Stimulated activated CD4-positive, alpha-beta T cell treated with anti-CD3 and anti-CD28 coated beads, Interleukin-2, amount 100 ng/mL, for 24 hours (primary cell): ENCODE measurements at regions not wholly inside any gene's neighbourhood (a gene's known extent, or its start where the extent isn't known, plus 50 kb on each side); places are given as distances from the start of the nearest gene placed in this dataset.

Source experiments
- DNase-seq, 2 donors: peaks; one replicate each; pipeline ENCODE4 v3.0.0-alpha.2; 2020

DNA sequence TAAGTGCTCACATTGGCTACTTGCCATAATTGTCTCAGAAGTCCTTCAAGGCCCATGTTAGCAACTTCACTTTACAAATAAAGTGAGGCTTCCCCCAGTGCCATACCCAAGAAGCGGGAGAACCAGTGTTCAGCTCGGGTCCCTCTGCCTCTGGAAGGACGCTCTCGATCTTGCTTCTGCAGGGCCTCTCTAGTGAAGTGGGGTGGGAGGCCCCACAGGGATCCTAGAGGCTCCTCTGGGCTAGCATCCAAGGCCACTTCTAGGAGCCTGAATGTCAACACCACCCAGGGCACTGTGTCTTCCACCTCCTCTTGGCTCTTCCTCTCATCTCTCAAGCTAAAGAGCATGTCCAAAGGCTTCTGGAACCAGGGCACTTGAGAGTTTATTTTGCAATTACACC is 282.5 kb downstream of the GADD45G start:
- DNase-seq: peak in 1 of 2 donors; percentile 11

DNA sequence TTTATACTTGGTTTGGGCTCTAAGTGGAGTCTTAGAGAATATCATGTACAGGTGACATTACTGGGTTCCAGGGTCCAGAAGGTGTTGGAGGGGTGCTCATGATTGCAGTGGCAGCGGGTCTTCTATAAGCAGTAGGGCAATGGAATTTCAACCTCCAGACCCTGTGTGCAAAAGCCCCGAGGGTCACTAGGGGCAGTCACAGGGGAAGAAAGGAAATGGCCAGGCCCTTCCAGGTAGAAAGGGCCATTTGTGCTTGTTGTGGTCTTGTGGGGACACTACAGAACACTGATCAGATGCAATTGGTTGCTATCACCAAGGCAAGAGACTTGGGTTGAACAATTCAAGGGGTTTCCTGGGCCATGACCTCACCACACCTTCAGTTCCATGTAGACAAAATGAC is 283.4 kb downstream of the GADD45G start:
- peak in 1 of 2 donors; percentile 6 for DNase-seq

DNA sequence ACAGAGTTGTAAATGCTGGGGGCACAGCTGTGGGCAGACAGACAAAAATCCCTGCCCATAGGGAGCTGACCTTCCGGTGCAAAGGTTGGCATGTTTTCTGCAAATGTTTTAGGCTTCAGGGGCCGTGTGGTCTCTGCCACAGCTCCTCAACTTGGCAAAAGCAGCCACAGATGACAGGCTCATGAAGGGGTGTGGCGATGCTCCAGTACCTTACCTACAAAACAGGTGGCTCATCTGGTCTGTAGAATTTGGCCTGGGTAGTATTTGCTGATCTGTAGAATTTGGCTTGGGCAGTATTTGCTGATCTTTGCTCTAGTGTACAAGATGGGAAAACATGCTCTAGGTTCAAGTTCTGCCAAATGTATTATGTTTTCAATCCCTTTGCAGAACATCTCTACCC is 283.9 kb downstream of the GADD45G start:
- peak in 1 of 2 donors; percentile 4 for DNase-seq

DNA sequence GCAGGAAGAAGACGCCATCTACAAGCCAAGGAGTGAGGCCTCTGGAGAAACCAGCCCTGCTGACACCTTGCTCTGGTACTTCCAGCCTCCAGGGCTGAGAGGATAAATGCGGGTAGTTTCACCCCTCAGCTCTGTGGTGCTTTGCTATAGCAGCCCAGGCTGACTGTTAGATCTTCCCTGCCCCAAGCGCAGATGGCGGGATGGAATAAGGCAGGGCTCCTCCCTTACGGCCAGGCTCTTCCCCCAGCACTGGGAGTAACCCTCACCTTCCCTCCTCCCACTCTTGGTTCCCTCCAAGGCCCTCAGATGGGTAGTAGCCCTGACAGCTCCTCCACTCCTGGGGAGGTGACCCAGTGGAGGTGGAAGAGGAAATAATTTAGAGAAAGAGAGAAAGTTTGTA is 285.1 kb downstream of the GADD45G start:
- no peak for DNase-seq

DNA sequence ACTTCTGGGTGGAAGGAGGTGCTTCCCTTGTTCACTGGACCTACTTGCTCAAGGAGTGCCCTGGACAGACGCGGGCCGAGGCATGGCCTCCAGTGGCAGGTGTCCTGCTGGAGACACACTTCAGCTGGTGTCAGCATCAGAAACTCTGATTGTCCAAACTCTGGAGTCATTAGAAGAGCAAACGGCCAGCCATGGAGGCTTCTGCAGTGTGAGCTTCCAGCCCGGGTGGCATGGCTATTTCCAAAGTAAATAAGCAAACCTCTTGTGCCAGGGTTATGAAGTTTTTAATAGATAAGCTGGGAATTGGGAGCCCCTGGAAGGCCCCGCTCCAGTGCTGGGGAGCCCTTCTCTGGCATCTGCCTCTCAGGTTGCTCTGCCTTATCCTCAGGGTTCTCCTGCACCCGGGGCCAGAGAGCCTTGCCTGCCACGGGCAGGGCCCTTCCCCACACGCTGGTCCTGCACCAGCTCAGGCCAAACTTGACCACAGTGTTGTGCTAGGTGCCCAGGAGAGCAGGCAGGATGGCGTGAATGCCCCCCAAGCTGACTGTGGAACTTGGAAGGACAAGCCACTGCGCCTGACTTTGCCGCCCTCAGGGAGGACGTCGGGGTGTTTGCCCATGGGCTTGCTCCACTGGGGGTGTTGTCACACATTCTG is 285.6 kb downstream of the GADD45G start:
- DNase-seq: peak in 1 of 2 donors; percentile 16

DNA sequence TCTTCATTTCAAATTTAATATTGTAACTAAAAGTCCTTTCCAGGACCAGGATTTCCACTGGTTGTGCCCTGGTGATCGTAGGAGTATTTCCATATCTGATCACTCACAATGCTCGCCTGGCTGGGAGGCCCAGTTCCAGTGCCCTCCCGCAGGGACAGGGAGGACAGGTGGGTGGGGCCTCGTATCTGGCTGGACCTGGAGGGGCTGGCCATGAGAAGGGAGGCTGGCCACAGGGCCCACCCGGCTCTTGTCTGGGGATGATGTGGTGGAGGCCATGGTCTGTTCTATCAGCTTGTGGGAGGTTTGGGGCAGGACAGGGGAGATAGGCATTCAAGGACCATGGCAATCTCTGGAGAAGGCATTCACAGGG is 286.4 kb downstream of the GADD45G start:
- peak in 1 of 2 donors; percentile 11 for DNase-seq

DNA sequence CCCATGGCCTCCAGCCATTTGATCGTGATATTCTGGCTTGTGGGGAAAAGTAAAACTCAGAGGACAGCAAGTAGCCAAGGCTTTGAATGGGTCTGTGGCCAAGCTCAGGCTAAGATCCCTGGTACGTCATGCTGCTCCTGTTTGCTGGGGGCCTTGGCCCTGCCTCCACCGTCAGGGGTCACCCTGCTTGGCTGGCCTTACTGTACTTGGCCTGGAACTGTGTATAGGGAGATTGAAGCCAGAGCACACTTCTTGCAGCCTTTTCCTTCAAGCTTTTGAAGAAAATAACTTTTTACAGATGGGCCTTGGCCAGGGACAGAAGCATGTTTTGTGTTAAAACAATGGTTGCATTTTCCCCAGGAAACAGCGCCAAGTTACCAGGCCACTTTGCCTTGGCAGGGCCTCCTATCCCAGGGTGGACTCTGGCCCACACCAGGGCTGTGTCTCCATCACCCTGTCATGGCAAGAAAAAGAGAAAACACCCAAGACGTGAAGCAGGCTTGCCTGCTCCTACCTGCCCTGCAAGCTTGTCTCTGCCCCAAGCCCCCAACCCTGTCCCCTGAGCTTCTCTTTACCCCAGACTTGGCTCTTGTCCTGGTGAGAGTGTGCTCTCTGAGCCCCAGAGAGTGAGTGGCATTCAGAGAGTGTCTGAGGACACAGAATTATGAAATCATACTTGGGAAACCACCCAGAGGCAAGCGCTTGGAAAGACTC is 286.9 kb downstream of the GADD45G start:
- DNase-seq: peak in 1 of 2 donors; percentile 6

DNA sequence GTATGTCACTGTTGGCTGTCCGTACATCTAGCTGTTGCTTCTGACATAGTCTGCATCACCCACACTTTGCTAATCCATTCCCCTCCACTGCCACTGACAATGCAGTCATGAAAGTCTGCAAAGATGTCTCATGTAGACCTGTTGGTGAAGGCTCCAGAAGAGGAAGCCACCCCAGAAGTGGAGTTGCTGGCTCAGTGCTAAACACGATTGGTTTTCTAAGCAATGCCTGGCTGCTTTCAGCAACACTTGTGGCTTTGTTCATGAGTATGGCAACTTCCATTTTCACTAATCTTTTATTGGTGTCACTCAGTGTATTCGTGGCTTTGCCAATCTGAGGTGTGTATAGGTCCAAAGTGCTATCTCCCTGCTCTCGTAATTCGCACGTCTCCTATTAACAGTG is 288.1 kb downstream of the GADD45G start:
- DNase-seq: no peak

DNA sequence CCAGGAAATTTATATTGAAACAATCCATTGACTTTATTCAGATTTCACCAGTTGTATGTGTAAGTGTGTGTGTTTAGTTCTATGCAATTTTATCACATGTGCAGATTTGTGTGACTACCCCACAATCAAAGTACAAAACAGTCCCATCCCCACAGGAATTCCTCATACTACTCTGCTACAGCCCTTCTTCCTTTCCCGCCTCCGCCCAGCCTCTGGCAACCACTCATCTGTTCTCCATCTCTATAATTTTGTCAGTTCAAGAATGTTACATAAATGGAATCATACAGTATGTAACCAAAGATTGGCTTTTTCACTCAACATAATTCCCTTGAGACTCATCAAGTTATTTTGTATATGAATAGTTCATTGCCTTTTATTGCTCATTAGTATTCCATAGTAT is 289.1 kb downstream of the GADD45G start:
- DNase-seq: peak in 1 of 2 donors; percentile 10

DNA sequence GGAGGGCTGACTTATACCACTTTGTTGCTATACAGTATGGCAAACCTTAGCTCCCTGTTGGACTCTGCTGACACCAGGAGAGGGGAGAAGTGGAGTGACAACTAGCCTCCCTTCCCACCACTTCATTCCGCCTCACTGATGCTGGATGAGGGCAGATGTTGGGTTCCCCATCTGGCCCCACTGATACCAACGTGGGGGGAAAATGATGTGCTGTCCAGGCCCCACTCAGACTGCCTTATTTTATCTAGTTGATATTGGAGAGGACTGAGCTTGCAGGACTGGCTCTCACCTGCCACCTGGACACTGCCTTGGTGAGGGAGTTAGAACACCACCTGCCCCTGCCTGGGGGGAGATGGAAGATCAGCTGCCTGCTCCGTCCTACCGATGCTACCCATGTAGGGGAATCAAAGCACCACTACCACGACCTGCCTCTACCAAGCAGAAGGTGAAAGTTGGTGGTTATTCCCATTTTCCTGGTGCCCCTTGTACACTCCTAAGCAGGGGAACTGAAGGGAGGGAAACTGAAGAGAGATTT is 292.1 kb downstream of the GADD45G start:
- DNase-seq: peak in 1 of 2 donors; percentile 8

DNA sequence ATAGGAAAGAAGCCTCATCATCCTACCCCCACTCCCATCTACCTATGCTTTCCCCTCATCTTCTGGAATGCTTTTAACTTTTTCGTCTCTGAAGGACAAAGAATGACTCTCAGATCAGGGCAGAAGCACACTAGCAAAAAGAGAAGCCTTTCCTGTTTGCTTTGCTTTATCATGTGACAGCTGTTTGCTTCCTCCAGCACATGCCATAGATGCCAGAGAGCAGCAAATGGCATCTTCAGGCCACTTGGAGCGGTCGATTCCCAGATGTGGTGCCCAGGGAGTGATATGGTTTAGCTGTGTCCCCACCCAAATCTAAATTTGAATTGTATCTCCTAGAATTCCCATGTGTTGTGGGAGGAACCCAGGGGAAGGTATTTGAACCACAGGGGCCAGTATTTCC is 294.8 kb downstream of the GADD45G start:
- no peak for DNase-seq

DNA sequence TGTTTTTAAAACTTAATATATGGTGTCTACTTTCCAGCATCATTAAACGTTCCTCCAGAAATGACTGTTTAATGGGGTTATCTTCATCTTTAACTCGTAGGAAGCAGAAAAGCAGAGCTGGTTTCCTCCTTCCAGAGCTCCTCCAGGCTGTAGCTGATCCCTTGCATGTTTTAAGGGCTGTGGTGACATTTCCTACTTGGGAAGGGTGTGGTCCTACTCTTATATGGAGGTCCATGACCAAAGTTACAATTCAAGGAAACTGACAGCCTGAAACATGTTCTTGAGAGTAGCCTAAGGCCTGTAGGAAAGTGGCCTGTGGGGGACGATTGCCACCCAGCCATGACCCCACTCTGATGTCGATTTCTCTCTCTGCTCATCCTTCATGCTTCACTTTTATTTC is 297.1 kb downstream of the GADD45G start:
- DNase-seq: no peak

DNA sequence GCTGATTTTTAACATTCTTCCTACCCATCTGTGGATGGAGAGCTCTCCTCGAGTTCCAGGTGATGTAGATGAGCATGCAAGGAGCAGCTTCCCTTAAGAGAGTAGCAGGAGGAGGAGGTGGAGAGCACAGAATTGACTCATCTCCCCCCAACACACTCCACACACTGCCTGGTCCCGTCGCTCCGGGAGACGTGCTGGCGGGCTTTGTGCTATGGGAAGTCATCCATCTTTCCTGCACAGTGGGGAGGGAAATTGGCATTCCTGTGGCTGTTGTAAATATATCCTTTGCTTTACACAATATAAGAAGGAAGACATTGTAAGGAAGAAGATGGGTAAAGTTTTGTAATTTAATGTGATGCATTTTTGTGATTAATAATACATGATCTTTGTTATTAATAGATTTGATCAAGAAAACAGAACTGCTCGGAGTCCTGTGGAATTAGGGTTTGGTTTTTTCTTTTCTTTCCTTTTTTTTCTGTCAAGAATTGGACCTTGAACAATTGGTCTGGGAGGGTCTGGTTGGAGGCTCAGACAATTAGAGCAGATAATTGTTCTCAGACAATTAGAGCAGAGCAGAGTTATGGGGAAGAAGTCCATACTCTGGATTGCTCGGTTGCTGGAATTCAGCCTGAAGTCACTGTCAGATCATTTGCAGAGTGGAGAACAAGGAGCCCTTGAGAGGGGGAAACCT is 297.8 kb downstream of the GADD45G start:
- no peak for DNase-seq

DNA sequence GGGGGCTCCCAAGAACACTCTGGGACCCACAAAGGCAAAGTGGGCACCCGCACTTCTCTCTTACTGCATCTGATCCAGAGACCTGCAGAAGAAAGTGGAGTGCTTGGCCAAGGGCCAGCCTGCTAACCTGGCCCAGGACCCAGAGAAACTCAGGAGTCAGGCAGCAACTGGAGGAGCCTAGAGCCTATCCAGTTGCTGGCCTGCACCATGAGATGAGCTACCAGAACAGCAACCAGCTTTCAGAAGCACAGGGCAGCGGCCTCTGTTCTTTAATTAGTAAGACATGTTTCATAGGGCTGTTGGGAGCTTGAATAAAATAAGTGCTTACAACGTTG is 298.3 kb downstream of the GADD45G start:
- DNase-seq: no peak

DNA sequence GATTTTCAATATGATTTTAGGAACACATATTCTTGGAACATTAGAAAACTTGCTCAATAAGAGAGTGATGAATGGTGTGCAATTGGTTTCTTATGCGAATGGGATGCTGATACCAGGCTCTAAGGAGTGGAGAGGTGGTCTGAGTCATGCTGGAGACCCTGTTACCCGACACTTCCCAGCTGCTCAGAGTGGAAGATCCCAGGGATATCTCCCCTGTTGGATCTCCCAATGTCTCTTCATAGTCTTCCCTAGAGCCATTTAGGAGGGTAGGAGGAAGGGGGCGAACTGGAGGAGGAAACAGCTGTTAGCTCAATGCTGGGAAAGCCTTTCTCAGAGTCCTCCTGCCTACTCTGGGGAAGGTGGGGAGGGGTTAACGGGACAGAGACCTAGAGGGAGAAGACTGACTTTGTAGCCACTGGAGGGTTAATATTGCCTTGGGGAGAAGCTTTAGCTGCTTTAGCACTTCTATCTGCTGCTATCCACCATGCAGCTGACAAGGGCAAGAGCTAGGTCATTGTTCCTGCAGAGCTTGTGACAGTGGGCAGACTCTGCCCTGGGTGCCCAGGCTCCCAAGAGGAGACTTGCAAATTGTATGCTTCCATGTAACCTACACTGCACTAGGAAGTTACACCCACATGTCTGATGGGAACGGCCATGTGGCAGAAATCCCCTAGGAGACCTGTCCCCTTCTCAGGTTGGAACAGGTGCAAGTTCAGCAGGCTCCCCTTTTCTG is 301.0 kb downstream of the GADD45G start:
- no peak for DNase-seq

DNA sequence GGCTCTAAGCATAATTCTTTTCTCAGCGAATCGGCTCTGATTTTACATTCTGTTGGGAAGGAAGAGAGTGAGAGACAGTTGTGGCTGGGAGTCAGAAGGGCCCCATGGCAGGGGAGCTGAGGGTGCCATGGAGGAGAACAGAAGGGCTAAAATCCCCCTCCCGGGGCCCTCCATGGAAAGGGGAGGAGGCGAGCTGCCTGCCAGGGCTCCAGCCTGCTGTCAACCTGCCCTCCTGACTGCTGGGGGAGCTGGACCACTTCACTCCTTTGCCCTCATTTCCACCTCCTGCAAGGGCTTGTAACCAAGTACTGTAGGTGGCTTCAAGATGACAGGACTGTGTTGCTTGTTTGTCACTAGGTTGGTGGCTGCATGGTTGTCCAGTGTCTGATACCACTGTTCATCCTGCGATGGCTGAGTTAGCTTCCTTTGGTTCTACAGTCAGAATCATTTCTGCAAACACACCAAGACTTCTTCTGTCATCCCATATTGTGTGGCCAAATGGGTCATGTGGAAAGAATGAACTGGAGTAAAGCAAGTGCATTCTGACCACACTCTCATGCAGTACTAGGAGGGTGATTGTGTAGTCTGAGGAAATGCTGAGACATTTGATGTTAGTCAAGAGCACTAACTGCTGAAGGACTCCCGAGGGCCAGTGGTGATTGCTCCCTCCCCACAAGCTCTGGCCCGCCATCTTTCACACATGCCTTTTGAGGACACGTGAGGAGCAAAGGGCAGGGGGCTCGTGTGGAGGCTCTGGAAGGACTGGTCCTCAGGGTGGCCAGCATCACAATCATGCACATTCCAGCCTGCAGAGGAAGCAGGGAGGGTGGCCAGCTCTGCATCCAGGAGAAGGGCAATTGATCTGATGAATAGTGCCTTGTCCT is 307.2 kb downstream of the GADD45G start:
- DNase-seq: no peak

DNA sequence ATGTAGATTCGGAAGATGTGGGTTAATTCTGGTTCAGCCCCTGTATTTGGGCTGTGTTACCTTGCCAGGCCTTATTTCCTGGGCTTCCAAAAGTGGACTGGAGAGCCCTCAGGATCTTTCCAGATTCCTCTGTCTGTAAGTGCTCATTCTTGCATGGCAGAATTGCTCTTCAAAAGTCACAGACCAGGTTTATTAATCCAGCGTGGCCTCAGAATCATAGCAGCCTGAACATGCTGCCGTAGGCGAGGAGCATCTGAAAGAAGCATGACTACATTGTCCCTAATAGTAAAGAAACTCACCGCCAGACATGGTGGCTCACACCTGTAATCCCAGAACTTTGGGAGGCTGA is 307.8 kb downstream of the GADD45G start:
- no peak for DNase-seq

DNA sequence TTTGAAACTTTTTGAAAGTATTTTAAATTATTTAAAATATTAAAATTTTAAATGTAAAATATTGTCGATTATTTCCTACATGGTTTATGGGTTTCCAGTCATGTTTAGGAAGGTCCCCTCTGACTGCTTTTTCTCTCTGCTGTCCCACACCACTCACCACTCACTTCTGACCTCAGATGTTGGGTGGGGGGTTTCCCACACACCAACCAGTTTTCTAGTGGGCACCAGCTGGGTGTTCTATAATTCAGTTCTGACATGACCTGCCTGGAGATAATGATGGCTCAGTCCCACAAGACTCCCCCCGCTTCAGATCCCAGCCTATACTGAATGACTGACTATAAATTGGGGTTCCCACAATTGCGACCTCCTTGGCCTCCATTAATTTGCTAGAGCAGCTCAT is 310.4 kb downstream of the GADD45G start:
- DNase-seq: no peak

DNA sequence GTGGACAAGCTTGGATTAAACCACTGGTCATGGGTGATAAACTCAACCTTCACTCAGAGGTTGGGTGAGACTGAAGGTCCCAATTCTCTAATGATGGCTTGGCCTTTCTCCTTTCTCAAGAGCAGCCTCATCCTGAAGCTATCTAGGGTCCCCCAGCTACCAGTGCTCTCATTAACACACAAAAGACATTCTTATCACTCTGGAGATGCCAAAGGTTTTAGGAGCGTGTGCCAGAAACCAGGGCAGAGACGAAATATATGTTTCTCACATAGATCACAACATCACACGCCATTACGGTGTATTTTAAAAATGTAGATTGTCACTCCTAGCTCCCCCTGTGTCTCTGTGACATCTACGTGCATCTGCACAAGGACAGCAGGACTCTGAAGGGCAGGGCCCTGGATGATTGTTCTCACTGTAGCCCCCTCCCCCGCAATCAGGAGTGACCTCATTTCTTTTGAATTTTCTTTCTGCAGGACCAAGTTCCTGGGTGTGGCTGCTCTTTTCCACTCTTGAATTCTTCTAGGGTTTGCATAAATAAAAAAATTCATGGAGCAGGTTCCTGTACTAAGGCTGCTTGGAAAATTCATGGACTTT is 311.3 kb downstream of the GADD45G start:
- no peak for DNase-seq

DNA sequence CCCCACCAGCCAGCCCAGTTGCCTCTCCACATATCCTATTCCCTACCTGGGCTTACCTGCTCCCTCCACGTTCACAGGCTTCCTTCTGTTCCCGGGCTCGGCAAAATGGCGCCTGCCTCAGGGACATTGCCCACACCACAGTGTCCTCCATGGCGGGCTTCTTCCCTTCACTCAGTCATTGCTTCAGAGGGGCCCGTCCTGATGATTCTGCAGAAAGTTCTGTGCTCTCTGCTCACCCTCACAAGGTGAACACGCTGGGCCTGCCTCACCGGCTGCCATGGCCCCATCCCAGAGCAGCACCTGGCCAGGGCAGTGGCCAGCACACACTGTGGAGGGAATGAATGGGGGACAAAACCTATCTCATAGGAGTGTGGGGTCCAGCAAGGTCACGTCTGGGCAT is 313.0 kb downstream of the GADD45G start:
- DNase-seq: no peak

DNA sequence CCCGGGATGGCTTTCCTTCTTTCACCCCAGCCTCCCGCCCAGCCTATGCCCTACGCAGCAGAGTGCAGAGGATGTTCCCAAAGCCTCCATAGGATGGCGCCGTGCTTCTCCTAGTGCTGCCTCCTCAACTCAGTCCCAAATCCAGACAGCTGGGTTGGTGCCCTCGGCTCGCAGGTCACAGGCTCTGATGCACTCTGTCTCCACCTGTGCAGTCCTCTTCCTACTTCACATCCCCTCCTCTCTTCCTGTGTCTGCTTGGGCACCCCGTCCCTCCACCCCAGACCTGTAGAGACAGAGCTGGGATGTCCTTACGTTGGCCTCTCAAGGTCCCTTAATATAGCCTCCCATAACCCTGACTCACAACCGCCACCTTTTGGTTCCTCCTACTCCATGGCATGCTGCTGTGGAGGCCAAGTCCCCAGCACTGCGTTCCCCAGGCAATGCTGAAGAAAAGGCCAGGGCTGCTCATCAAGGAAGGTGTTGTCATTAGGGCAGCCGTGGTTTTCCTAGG is 314.4 kb downstream of the GADD45G start:
- DNase-seq: peak; percentile 44 to 46

DNA sequence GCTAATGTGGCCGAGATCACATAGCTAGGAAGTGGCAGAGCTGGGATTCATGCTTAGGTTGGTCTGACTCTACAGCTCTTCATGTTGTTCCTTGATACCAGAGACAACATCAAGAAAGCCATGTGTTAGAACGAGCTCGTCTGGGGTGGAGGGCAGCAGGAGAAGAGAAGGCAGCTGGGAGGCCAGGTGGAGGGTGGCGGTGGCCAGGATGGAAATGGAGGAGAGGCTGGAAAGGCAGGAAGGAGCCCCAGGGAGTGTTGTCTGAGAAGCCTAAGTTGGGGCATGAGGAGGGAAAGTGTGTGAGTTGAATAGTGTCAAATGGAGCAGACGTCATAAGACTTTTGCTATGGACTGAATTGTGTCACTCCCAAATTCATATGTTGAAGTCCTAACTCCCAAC is 315.3 kb downstream of the GADD45G start:
- no peak for DNase-seq
